ENCODE measurements at regions not wholly inside any gene's neighbourhood (a gene's known extent, or its start where the extent isn't known, plus 50 kb on each side); places are given as distances from the start of the nearest gene placed in this dataset.

DNA sequence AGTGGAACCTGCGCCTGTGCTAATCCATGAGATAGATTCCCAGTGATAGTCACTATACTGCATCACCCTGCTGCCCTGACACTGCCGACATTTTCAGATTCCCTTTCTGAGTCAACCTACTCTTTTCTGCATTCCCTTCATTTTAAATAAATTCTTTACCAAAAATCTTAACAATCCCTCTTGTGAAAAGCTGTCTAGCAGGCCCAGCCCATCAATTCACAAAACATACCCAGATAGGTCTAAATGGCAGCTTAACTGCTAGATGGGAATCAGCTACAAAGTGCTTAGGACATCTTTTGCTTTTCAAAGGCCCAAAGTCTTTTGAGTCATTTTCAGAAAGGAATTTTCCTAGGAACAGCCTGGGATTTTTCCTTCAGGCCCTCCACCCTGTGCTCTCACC lies 180.1 kb upstream of the PTBP2 start:
- TF ChIP-seq TAF1 (IDR thresholded peaks at IDR 0.05; ENCODE audit: borderline replicate concordance, low read depth, low read length) (no peak), POLR2A (IDR thresholded peaks at IDR 0.05; ENCODE audit: low read depth, low read length) (no peak)

All from GM12892 (cell line).